ENCODE measurements at regions not wholly inside any gene's neighbourhood (a gene's known extent, or its start where the extent isn't known, plus 50 kb on each side); places are given as distances from the start of the nearest gene placed in this dataset.

GRCh38 chr11:16612566-16613261 lies 125.7 kb upstream of the C11orf58 start:
- peaks cover 17% of the 10 kb centered on the region for H3K4me1 ChIP-seq (ENCODE audit: control insufficient read depth, insufficient read depth, low read length)
- H3K27me3 ChIP-seq (ENCODE audit: control insufficient read depth, insufficient read depth, low read length, poor library complexity, severe bottlenecking): peaks cover 92% of the 10 kb centered on the region
- no peaks in the 10 kb centered on the region for H3K9me3 ChIP-seq (ENCODE audit: control insufficient read depth, low read length)
- no peak overlapping the region for H3K27ac ChIP-seq (ENCODE audit: insufficient read depth, low read depth, low read length, poor library complexity, severe bottlenecking)
- peak overlapping the region; percentile 25 for H3K4me3 ChIP-seq (ENCODE audit: insufficient read depth, low read depth, low read length)
- H3K36me3 ChIP-seq (ENCODE audit: control insufficient read depth, insufficient read depth, low read length): no peaks in the 10 kb centered on the region
- WGBS, 2 experiments: 4 to 5% methylated on average over 26 of the region's 26 CpGs

GRCh38 chr11:16611926-16612565 lies 126.4 kb upstream of the C11orf58 start:
- H3K4me3 ChIP-seq (ENCODE audit: insufficient read depth, low read depth, low read length): no peak overlapping the region
- no peak overlapping the region for H3K27ac ChIP-seq (ENCODE audit: insufficient read depth, low read depth, low read length, poor library complexity, severe bottlenecking)
- 0 to 6% methylated on average over 10 to 11 of the region's 11 CpGs for WGBS, 2 experiments

GRCh38 chr11:16611401-16611921 lies 127.0 kb upstream of the C11orf58 start:
- Histone ChIP-seq H3K4me1 (ENCODE audit: control insufficient read depth, insufficient read depth, low read length) (peaks cover 17% of the 10 kb centered on the region), H3K9me3 (ENCODE audit: control insufficient read depth, low read length) (no peaks in the 10 kb centered on the region), H3K27ac (ENCODE audit: insufficient read depth, low read depth, low read length, poor library complexity, severe bottlenecking) (no peak overlapping the region), H3K36me3 (ENCODE audit: control insufficient read depth, insufficient read depth, low read length) (no peaks in the 10 kb centered on the region), H3K27me3 (ENCODE audit: control insufficient read depth, insufficient read depth, low read length, poor library complexity, severe bottlenecking) (peaks cover 96% of the 10 kb centered on the region), H3K4me3 (ENCODE audit: insufficient read depth, low read depth, low read length) (no peak overlapping the region)
- 5 to 9% methylated on average over 13 to 14 of the region's 14 CpGs for WGBS, 2 experiments

More at GRCh38 chr11:16611926-16612565, 126.4 kb upstream of the C11orf58 start:
- H3K36me3 ChIP-seq (ENCODE audit: control insufficient read depth, insufficient read depth, low read length): no peaks in the 10 kb centered on the region
- H3K4me1 ChIP-seq (ENCODE audit: control insufficient read depth, insufficient read depth, low read length): peaks cover 17% of the 10 kb centered on the region
- peaks cover 94% of the 10 kb centered on the region for H3K27me3 ChIP-seq (ENCODE audit: control insufficient read depth, insufficient read depth, low read length, poor library complexity, severe bottlenecking)
- H3K9me3 ChIP-seq (ENCODE audit: control insufficient read depth, low read length): no peaks in the 10 kb centered on the region

- Histone ChIP-seq H3K27me3 (ENCODE audit: control insufficient read depth, insufficient read depth, low read length, poor library complexity, severe bottlenecking) (peaks cover 98% of the 10 kb centered on the region), H3K36me3 (ENCODE audit: control insufficient read depth, insufficient read depth, low read length) (no peaks in the 10 kb centered on the region), H3K4me1 (ENCODE audit: control insufficient read depth, insufficient read depth, low read length) (peaks cover 17% of the 10 kb centered on the region), H3K4me3 (ENCODE audit: insufficient read depth, low read depth, low read length) (no peak overlapping the region), H3K27ac (ENCODE audit: insufficient read depth, low read depth, low read length, poor library complexity, severe bottlenecking) (no peak overlapping the region), H3K9me3 (ENCODE audit: control insufficient read depth, low read length) (no peaks in the 10 kb centered on the region)
- 5 to 6% methylated on average over 39 of the region's 39 CpGs for WGBS, 2 experiments
These were observed 127.6 kb upstream of the C11orf58 start for GRCh38 chr11:16610738-16611388.

GRCh38 chr11:16610213-16610737 lies 128.2 kb upstream of the C11orf58 start:
- Histone ChIP-seq H3K9me3 (ENCODE audit: control insufficient read depth, low read length) (no peaks in the 10 kb centered on the region), H3K27ac (ENCODE audit: insufficient read depth, low read depth, low read length, poor library complexity, severe bottlenecking) (no peak overlapping the region), H3K4me1 (ENCODE audit: control insufficient read depth, insufficient read depth, low read length) (peaks cover 17% of the 10 kb centered on the region), H3K4me3 (ENCODE audit: insufficient read depth, low read depth, low read length) (no peak overlapping the region), H3K36me3 (ENCODE audit: control insufficient read depth, insufficient read depth, low read length) (no peaks in the 10 kb centered on the region), H3K27me3 (ENCODE audit: control insufficient read depth, insufficient read depth, low read length, poor library complexity, severe bottlenecking) (peaks cover 98% of the 10 kb centered on the region)
- WGBS, 2 experiments: 11% methylated on average over 21 to 23 of the region's 23 CpGs

GRCh38 chr11:16609769-16610168 lies 128.7 kb upstream of the C11orf58 start:
- 37 to 50% methylated on average over 3 of the region's 3 CpGs for WGBS, 2 experiments

GRCh38 chr11:16607675-16608644 lies 130.5 kb upstream of the C11orf58 start:
- peak overlapping the region; percentile 56 for H3K4me3 ChIP-seq (ENCODE audit: insufficient read depth, low read depth, low read length)
- H3K36me3 ChIP-seq (ENCODE audit: control insufficient read depth, insufficient read depth, low read length): no peaks in the 10 kb centered on the region
- H3K9me3 ChIP-seq (ENCODE audit: control insufficient read depth, low read length): no peaks in the 10 kb centered on the region
- peaks cover 13% of the 10 kb centered on the region for H3K4me1 ChIP-seq (ENCODE audit: control insufficient read depth, insufficient read depth, low read length)
- WGBS, 2 experiments: 1 to 3% methylated on average over 25 of the region's 25 CpGs
- peaks cover 100% of the 10 kb centered on the region for H3K27me3 ChIP-seq (ENCODE audit: control insufficient read depth, insufficient read depth, low read length, poor library complexity, severe bottlenecking)
- H3K27ac ChIP-seq (ENCODE audit: insufficient read depth, low read depth, low read length, poor library complexity, severe bottlenecking): no peak overlapping the region

More at GRCh38 chr11:16609769-16610168, 128.7 kb upstream of the C11orf58 start:
- Histone ChIP-seq H3K36me3 (ENCODE audit: control insufficient read depth, insufficient read depth, low read length) (no peaks in the 10 kb centered on the region), H3K4me3 (ENCODE audit: insufficient read depth, low read depth, low read length) (no peak overlapping the region), H3K27me3 (ENCODE audit: control insufficient read depth, insufficient read depth, low read length, poor library complexity, severe bottlenecking) (peaks cover 98% of the 10 kb centered on the region), H3K9me3 (ENCODE audit: control insufficient read depth, low read length) (no peaks in the 10 kb centered on the region), H3K4me1 (ENCODE audit: control insufficient read depth, insufficient read depth, low read length) (peaks cover 17% of the 10 kb centered on the region), H3K27ac (ENCODE audit: insufficient read depth, low read depth, low read length, poor library complexity, severe bottlenecking) (no peak overlapping the region)

- Histone ChIP-seq H3K9me3 (ENCODE audit: control insufficient read depth, low read length) (no peaks in the 10 kb centered on the region), H3K27ac (ENCODE audit: insufficient read depth, low read depth, low read length, poor library complexity, severe bottlenecking) (no peak overlapping the region), H3K36me3 (ENCODE audit: control insufficient read depth, insufficient read depth, low read length) (no peaks in the 10 kb centered on the region), H3K4me1 (ENCODE audit: control insufficient read depth, insufficient read depth, low read length) (peaks cover 12% of the 10 kb centered on the region), H3K4me3 (ENCODE audit: insufficient read depth, low read depth, low read length) (peak overlapping the region; percentile 56), H3K27me3 (ENCODE audit: control insufficient read depth, insufficient read depth, low read length, poor library complexity, severe bottlenecking) (peaks cover 100% of the 10 kb centered on the region)
- 0 to 1% methylated on average over 81 of the region's 81 CpGs for WGBS, 2 experiments
These were observed 131.4 kb upstream of the C11orf58 start for GRCh38 chr11:16606784-16607674.

All from ectodermal cell (in vitro differentiated cells).